Central memory CD4-positive, alpha-beta T cell (primary cell): ENCODE measurements at regions not wholly inside any gene's neighbourhood (a gene's known extent, or its start where the extent isn't known, plus 50 kb on each side); places are given as distances from the start of the nearest gene placed in this dataset.

Experiments used
- DNase-seq: peaks from one replicate; pipeline ENCODE4 v3.0.0; 2022

DNA sequence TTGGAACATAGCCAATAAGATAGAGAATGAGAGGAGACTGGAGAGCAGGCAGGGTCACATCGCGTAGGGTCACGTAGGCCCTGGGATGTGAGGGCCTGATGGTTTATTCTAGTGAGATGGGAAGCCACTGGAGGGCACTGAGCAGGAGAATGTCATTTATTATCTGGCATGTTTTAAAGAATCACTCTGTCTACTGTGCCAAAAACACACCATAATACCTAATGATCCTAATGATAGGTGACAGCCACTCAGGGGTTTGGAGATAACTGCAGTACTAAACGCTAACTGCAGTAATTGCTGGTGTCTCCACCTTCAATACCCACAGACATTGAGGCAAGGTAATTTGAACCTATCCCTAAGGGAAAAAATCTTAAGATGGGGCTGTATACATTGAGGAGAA, 185.4 kb downstream of the TTLL7 start:
- no peak for DNase-seq

DNA sequence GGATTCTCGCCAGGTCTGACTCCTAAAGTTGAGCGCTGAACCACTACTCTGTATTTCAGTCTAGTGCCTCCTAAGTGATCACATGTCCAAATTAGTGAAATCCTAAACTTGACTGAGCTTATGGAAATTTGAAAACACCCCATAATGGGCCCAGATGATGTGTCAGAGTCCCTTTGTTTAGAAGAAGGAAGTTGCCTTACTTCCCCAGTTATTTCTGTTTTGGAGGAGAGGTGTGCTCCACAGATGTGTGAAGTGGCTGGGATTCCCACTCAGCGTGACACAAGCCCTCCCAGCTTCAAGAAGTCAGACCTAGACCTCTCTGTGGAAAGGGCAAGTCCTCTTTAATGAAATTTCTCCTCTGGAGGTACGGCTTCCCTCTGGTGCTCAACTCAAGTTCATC, 188.8 kb downstream of the TTLL7 start:
- no peak for DNase-seq

DNA sequence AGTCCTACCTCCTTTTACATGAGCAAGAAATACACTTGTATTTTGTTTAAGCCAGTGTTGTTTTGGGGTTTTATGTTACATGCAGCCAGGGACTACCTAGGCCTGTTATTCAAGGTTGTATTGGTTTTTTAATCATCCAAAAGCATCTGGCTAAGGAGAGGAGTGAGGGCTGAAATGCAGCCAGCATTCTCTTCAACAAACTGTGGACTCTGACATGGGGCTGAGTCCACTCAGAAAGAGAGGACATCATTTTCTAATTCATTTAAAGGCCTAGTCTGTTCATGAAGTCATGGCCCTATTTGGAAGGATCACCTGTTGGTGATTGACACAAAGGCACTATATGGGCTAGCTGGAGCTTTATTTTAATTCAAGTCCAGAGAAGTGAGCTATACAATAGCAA, 190.4 kb downstream of the TTLL7 start:
- no peak for DNase-seq

DNA sequence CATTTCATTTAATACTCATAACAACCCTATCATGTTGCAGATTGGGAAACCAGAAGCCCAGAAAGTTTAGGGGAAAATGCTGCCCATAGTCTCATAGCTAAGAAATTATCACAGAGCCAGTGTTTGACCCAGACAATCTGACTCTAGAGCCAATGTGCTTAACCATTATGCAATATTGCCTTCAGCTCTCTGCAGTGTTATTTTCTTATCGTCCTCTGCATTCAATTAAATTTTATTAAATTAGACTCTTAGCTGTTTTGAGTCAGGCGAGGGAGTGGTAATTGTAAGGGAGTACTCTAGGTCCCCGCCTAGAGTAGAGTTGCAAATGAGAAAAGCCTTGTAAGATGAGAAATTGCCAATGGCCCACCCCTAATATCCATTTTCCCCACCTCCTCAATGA, 191.1 kb downstream of the TTLL7 start:
- DNase-seq = no peak

DNA sequence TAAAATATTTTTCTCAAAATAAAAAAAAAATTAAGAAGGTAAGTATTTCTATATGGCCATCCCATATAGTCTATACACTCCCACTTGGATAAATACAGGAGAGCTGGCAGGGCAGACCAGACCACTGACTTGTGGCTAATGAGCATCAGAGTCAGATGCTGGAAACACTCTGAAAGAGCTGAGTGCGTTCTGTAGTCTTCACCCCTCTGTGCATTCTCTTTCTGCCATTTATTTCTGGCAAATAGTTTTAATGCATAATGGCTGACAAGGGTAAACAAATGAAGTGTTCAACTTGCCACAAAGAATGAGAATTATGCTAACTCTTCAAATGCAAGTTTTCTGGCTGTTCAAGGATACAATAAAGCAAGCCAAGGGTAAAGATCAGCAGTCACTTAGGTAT, 191.7 kb downstream of the TTLL7 start:
- DNase-seq = no peak

DNA sequence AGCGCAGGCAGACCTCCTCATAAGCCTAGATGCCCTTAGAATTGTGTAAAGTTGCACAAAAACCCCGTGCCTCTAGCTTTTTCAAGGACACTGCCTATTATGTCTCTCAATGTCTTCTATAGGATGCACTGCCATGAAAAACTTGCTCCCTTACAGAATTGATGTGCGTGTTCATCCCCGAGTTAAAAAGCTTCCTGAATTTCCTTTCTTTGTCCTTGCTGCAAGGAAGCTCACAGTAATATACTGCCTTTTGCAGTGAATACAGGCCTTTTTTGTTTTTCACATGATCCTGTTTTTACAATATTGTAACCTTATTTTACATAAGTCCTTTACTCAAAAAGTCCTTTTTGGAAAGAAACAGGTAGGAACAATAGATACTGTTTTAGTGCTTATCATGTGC, 193.0 kb downstream of the TTLL7 start:
- no peak for DNase-seq

DNA sequence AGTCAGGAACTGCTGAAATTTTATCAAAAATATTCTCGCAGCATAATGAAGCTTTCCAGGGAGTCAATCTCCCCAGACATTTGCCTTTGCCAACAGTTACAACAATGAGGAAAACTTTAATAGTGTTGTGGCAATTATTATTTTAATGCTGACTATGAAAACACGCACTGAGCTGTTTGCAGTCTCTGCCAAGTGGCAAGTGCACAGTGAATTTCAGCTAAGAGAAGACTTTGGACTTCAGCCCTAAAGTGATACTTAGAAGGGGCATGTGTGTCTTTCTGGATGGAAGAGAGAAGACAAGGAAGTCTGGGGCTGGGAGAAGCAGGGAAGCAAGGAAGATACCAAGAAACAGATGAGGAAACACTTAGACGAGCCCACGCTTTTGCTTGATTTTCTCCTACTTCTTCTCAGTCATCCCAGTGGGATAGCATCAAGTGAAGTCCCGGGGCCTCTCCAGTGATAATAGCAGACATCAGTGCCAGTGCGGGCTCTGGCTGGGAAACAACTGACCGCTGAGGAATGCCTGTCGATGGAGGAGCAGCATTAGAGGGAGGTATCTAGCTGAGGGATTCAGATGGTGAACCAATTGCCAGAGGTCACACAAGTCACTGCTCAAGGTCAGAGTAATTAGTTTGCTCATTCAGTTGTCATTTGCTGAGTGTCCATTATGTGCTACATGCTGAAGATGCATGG, 196.3 kb downstream of the TTLL7 start:
- DNase-seq = no peak

DNA sequence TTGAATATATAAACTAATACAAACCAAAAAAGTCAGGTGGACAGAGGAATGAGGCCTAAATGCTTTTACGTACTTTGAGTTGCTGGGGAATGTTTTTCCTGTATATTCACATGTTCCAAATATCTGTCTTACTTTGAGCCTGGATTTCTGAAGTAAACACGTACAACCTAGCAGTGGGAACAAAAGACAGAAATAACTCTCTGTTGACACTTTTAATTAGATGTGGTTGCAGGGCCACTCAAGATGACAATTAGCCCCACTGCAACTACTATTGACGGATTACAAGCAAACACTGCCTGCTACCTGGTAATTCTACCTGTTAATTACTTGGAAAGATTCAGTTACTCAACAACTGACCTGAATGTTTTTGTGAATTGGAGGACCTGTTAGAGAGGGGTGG, 196.9 kb downstream of the TTLL7 start:
- no peak for DNase-seq

DNA sequence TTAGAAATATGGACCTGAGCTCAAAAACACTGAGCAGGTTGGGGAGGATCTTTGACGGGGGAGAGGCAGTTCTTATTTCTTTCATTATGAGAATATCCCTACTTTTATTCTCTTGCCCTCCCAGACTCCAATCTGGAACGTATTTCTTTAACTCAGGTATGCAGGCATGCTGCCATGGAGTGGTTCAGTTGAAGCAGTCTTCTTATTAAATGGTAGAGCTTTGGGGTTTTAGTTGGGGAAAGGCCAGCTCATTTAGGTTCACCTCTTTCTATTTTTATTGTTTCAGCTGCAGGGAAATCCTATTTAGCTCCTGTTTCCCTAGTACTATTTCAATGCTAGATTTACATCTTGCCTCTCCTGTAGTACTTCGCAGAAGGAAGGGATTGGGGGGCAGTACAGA, 198.9 kb downstream of the TTLL7 start:
- no peak for DNase-seq

DNA sequence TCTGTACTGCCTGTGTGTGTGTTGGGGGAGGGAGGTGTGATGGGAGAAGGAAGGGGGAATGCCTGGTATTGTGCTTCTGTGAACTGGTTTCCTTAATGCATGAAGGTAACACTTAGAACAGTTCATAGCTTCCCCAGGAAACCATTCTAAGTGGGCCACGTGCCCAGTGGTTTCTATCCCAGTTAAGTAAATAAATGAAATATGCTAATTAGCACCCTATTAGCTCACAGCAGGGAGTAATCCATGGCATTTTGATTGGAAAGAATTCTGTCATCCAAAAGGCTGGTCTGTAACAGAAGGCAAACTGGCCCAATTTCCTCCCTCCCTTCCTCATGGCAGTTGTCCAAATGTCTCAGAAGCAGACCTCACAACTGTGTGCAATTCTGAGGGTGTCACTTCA, 199.3 kb downstream of the TTLL7 start:
- DNase-seq = no peak

DNA sequence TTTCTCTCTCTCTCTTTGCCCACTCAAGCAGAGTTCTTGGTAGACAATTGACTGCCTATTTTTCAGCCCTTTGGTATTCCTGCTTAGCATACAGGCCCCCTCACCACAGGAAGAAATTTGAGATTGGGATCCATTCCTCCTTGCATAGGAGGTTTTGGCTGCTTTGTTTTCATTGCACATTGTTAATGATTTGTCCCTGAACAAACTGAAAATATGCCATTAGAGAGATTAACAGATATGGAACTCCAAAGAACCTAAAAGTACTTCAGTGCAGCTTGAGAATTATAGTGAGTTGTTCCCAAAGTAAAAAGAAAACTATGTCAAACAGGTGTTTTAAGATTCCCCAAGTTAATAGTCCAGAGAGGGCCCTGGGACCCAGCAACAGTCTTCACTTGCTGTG, 200.0 kb downstream of the TTLL7 start:
- DNase-seq = no peak

DNA sequence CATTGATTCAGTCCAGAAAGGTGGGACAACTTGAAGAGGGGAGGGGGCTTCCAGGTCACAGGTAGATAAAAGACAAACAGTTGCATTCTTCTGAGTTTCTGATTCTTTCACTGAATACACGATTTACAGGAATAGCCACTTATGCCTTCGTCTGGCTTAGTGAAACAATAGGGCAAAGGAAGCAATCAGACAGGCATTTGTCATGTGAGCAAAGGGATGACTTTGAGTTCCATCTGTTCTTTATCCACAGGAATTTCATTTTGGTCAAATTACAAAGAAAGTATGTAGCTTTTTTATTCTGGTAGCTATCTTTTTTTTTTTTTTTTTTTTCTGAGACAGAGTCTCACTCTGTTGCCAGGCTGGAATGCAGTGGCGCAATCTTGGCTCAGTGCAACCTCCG, 202.5 kb downstream of the TTLL7 start:
- no peak for DNase-seq

DNA sequence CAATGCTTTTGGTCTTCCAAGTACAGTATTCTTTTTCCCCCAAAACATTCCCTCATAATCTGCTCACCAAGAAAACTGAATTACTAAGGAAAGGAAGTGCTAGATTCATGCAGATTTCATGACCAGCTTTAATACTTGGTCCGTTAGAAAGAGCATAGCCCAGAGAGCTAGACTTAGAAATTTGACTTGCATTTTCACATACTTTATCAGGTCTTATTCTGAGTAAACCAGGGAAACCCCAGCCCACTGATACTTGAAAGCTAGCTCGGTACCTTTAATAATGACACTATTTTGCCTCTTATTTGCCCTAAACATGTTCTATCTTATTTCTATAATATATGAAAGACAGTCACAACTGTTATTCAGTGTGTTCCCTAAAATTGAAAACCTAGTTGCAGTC, 204.5 kb downstream of the TTLL7 start:
- no peak for DNase-seq

DNA sequence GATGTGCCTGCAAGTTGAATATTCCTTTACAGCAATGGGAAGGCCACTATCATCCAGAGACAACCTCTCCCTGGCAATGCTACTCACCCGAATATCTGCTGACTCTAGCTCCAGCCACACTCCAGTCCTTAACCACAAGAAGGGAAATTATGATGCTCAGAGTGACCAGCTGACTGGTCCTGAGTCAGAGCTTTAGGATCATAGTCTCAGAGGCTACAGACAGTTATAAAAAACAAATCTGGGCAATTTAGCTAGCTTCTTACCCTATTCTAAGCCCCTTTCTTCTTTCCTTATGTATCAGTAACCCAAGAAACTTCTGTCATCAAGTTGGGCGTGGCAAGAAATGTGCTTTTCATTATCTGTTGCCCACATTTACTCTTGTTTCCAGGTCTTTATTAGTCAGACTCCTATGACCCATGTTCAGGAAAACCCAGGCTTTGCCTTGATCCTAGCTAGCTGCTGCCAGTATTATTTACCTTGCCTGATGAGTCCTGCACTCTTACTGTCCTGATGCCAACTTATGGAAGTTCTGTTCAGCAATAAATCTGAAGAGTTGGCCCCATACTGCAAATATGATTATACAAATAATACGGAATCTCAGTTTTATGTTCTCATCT, 207.0 kb downstream of the TTLL7 start:
- no peak for DNase-seq

DNA sequence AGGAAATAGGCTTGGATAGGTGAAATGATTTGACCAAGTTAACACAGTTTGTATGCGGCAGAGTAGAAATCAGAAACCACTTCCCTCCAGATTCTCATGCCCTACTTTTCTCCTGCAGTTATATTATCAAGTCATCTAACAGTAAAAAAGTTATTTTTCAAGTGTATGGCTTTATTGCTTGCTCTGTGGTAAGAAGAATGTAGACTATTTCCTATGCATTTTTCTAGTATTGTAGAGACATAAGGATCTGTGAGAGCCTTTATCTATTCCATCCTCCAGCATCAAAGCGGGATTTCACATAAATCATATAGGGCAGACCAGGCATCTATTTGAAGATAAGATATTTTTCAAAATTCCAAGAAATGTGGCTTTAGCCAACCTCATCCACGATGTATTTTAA, 208.5 kb downstream of the TTLL7 start:
- DNase-seq = no peak

DNA sequence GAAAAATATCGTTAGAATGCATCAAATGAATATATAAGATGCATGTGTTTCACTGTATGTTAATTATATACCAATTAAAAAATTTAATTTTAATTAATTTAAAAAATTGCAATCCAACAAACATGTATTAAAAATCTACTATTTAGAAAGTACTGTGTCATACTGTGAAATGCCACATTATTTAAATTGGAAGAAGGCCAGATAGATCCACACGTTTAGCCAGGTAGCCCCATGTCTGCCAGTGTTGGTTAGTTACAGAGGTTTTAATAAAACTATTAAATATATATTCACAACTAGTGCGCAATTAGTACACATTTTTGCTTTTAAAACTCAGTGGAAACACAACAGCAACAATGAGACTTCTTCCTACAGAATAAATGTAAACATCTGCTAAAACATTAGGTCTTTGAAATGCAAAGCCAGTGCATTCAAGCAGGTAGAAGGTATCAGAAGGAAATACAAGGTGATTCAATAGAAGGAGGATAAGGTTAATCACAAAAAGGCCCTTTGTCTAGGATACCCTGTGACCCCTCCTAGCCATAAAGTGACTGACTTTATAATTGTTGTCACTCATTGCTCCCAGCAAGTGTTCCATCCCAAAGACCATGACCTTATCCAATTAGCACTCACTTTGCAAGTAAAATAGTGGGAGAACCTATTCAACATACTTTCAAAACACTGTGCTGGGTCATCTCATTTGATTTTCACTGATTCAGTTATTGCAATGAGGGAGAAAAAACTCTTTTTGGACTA, 211.5 kb downstream of the TTLL7 start:
- DNase-seq = no peak

DNA sequence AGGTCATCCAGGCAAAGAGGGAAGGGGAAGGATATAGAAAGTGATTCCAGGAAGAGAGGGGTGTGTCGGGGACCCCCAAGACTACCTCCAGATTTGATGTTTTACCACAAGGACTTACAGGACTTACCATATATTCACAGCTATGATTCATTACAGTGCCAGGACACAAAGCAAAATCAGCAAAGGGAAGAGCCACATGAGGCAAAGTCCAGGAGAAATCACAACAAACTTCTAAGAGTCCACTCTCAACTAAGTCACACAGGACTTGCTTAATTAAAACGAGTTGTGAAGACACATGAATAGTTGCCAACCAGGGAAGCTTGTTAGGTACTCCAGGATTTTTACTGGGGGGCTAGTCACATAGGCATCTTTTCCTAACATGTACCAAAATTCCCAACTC, 217.3 kb downstream of the TTLL7 start:
- DNase-seq = no peak

DNA sequence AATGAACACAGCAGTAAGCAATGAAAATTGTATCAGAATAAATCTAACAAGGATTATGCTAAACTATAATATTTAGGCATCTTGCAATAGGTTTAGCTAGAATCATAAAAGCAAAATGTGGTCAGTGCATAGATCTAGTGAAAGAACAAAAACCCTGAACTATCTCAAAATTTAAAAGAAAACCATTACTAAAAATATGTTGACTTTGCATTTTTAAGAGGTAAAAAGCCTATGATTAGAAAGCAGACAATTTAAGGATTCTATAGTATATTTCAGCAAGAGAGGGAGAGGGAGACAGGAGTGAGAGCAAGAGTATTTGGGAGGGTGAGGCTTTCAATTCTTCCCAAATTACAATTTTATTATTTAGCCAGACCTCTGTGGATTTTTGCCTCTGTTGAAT, 219.4 kb downstream of the TTLL7 start:
- DNase-seq = no peak

DNA sequence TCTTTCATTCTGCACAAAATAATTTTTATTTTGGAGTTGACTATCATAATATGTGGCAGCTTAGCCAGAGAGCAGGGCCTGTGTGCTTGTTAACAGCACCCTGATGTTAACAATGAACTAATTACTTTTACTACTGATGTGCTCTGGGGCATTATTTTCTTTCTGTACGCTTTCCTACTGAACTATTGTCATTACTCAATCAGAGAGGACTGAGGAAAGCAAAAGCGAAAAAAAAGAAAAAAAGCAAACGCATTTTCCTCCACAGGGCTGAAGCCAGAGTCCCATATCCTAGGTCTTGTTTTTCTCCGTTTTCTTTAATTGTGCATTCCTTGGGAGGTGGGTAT, 221.2 kb downstream of the TTLL7 start:
- no peak for DNase-seq

DNA sequence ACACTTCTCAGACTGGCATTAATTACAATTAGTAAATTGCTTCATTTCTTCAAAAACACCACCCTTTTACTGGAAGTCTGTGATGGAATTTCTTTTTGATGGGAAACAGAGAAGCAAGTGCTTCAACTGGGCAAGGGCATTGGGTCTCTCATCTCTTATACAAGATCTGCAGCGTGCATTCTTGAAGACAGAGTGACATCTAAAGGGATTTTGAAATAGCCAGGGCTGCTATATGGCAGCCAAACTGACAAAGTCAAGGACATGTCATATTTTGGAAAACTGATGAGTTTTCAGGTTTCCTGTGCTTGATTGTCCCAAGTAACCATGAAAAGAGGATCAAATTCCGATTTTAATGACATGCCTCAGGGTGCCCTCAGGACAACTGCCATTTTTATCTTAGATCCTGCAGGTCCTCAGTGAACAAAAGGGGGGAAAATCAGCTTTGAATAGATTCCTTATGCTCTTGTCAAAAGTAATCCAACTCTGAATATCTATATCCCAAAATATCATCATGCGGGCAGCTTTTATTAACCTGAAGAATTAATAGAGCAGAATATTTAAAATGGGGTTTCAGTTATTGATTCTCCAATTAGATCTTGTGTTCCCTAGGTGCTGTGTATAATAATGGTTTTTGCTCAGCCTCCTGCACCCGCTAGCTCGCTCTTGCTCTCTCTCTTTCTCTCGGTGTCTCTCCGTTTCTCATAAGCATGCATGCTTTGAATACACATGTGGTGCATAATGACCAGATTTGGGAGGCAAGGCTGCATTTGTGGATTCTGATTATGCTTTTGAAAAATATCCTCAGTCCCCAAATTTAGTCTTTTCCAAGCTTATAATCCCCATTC, 221.8 kb downstream of the TTLL7 start:
- no peak for DNase-seq

DNA sequence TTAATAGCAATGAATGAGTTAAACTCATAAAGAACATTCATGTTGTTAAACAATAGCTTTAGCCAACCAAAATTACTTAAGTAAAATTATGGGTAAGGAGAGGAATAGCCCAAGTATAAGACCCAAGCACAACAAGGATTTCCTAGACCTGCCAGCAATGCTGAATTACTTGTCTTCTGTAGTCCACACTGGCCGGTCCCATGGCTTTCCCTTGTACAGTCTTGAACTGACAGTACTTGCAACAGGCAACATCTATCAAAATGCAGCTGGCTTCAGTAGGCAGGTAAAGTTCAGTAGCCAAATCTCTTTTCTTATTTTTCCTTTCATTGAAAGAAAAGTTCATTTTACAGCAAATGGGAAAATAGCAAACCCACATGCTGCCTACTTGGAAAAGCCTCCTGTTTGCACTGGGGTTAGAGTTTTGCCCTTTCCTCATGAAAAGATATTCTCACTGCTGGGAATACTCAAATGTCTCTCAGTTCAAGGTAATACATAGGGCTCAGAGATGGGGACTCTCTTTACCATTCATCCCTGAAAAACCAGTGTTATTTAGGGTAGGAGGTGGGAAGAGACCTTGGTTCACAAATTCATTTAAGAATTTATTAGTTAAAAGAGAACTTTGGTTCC, 222.8 kb downstream of the TTLL7 start:
- no peak for DNase-seq

DNA sequence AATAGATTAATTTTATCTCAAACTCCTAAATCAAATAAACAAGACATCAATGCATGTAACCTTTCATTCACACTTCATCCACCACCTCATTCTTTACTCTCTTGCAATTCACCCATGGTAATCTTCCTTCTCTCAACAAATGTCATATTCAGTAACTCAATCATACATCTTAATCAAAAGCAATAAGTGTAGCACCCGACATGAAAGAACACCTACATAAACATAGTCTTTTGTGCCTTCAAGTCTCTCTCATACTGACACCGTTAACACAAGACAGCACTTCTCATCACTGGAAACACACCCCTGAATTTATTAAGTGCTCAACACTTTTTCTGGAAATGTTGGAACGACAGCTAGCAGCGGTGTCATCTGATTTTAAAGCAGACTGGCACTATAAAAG, 225.9 kb downstream of the TTLL7 start:
- DNase-seq = no peak

DNA sequence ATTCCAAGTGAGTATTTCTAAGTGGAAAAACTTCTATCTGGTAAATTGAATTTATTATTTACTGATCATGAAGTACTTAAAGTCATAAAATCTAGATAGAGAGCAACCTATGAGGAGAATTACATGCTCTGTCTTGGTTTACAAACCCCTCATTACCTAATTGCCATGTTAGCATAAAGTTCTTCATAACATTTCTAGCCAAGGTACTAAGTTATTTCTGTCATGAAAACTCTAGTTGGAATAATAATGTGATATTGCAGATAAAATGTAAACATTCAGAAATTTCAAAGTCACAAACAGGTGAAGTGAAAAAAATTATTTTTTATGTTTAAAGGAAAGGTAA, 228.6 kb downstream of the TTLL7 start:
- no peak for DNase-seq
